ENCODE measurements at regions not wholly inside any gene's neighbourhood (a gene's known extent, or its start where the extent isn't known, plus 50 kb on each side); places are given as distances from the start of the nearest gene placed in this dataset.

GRCh38 chr13:30145709-30146367 is 161.5 kb downstream of the KATNAL1 start:
- Histone ChIP-seq H3K4me3 (ENCODE audit: low read depth, low read length) (no peak overlapping the region), H3K36me3 (ENCODE audit: control insufficient read depth, insufficient read depth, low read length) (no peaks in the 10 kb centered on the region), H3K27me3 (ENCODE audit: control insufficient read depth, insufficient read depth, low read length) (no peaks in the 10 kb centered on the region)
- no peak for DNase-seq (ENCODE audit: low read depth)
- TF ChIP-seq, protein P1, sequence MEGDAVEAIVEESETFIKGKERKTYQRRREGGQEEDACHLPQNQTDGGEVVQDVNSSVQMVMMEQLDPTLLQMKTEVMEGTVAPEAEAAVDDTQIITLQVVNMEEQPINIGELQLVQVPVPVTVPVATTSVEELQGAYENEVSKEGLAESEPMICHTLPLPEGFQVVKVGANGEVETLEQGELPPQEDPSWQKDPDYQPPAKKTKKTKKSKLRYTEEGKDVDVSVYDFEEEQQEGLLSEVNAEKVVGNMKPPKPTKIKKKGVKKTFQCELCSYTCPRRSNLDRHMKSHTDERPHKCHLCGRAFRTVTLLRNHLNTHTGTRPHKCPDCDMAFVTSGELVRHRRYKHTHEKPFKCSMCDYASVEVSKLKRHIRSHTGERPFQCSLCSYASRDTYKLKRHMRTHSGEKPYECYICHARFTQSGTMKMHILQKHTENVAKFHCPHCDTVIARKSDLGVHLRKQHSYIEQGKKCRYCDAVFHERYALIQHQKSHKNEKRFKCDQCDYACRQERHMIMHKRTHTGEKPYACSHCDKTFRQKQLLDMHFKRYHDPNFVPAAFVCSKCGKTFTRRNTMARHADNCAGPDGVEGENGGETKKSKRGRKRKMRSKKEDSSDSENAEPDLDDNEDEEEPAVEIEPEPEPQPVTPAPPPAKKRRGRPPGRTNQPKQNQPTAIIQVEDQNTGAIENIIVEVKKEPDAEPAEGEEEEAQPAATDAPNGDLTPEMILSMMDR (IDR thresholded peaks at IDR 0.05; ENCODE audit: insufficient read depth, low read length, poor library complexity, severe bottlenecking), result no peak

- DNase-seq (ENCODE audit: low read depth), result no peak
- TF ChIP-seq, protein P1 (IDR thresholded peaks at IDR 0.05; ENCODE audit: insufficient read depth, low read length, poor library complexity, severe bottlenecking), result no peak
- Histone ChIP-seq H3K27me3 (ENCODE audit: control insufficient read depth, insufficient read depth, low read length) (no peaks in the 10 kb centered on the region), H3K4me3 (ENCODE audit: low read depth, low read length) (no peak overlapping the region), H3K36me3 (ENCODE audit: control insufficient read depth, insufficient read depth, low read length) (no peaks in the 10 kb centered on the region)
Observed at GRCh38 chr13:30143666-30144400, 163.5 kb downstream of the KATNAL1 start.

DNA sequence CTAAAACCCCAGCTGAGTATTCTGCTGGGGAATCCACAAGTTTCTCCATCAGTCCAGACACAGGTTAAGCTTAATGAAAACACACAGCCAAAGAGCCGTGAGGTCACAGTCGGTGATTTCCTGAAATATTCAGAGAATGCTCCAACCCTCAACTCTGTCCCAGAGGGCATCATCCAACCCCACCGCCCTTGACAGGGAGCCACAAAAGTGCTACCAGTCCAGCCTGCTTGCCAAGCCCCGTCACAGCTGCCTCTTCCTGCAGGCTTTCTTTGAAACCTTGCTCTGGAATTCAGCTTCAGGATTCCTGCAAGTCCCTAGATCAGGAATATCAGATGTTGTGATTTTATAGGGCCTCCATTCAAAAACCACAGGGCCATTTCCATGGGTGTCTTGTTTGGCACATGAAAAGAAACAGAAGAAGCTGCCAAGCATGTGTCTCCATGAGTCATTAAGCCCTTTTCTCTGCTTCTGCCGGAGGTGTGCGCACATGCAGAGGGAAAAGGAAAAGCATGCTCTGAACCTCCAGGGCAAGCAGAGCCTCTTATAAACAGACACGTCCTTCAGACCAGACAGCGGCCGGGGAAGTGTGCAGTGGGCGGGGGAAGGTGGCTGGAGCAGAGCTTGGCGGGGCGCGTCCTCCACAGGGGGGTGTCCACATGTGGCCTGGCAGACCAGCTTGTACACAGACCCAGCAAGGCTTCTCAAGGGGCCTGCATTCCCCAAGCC is 164.7 kb downstream of the KATNAL1 start:
- Histone ChIP-seq H3K4me3 (ENCODE audit: low read depth, low read length) (no peak overlapping the region), H3K27me3 (ENCODE audit: control insufficient read depth, insufficient read depth, low read length) (no peaks in the 10 kb centered on the region), H3K36me3 (ENCODE audit: control insufficient read depth, insufficient read depth, low read length) (no peaks in the 10 kb centered on the region)
- peak; percentile 91 for DNase-seq (ENCODE audit: low read depth)
- TF ChIP-seq, protein P1 (IDR thresholded peaks at IDR 0.05; ENCODE audit: insufficient read depth, low read length, poor library complexity, severe bottlenecking), result no peak

GRCh38 chr13:30141775-30142485 is 165.4 kb downstream of the KATNAL1 start:
- Histone ChIP-seq H3K27me3 (ENCODE audit: control insufficient read depth, insufficient read depth, low read length) (no peaks in the 10 kb centered on the region), H3K4me3 (ENCODE audit: low read depth, low read length) (no peak overlapping the region), H3K36me3 (ENCODE audit: control insufficient read depth, insufficient read depth, low read length) (no peaks in the 10 kb centered on the region)
- no peak for DNase-seq (ENCODE audit: low read depth)
- TF ChIP-seq, protein P1 (IDR thresholded peaks at IDR 0.05; ENCODE audit: insufficient read depth, low read length, poor library complexity, severe bottlenecking), result no peak

DNA sequence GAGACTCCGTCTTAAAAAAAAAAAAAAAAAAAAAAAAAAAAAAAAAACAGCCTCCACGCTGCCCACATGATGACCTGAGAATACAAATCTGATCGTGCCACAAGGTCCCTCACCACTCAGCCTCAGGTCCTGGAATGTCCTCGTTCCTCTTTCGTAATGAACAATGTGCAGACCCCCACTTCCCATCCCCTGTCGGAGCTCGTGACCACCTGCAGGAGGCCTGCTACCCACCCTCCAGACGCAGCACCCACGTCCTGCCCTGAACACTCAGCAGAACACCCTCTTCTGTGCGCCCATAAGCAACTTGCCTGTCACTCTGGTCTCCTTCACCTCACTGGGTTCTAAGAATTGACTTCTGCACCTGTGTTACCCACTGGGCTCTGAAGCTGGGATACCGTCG is 166.4 kb downstream of the KATNAL1 start:
- Histone ChIP-seq H3K27me3 (ENCODE audit: control insufficient read depth, insufficient read depth, low read length) (no peaks in the 10 kb centered on the region), H3K4me3 (ENCODE audit: low read depth, low read length) (no peak overlapping the region), H3K36me3 (ENCODE audit: control insufficient read depth, insufficient read depth, low read length) (no peaks in the 10 kb centered on the region)
- DNase-seq (ENCODE audit: low read depth), result no peak
- TF ChIP-seq, protein P1 (IDR thresholded peaks at IDR 0.05; ENCODE audit: insufficient read depth, low read length, poor library complexity, severe bottlenecking), result no peak

Data from kidney epithelial cell (primary cell).